Fibroblast of skin of right biceps (primary cell): ENCODE measurements at regions not wholly inside any gene's neighbourhood (a gene's known extent, or its start where the extent isn't known, plus 50 kb on each side); places are given as distances from the start of the nearest gene placed in this dataset.
"Not testable (repeated sequence)": the region's sequence is repeated elsewhere in the genome, so short reads cannot be mapped to it uniquely, and the experiment has no call there.

Source experiments
- DNase-seq: peaks from one replicate; pipeline ENCODE4 v3.0.0-alpha.2; 2013

GRCh38 chr18:27361477-27361876 is 176.4 kb upstream of the CHST9 start:
- DNase-seq, result no peak

- DNase-seq, result no peak
These were observed 170.2 kb upstream of the CHST9 start for GRCh38 chr18:27355308-27355707.

GRCh38 chr18:27353273-27353672 is 168.2 kb upstream of the CHST9 start:
- no peak for DNase-seq

- no peak for DNase-seq
These were observed 164.3 kb upstream of the CHST9 start for GRCh38 chr18:27349284-27349882.

- no peak for DNase-seq
These were observed 146.5 kb upstream of the CHST9 start for GRCh38 chr18:27331606-27332005.

- DNase-seq, result no peak
These were observed 129.9 kb upstream of the CHST9 start for GRCh38 chr18:27314996-27315395.

- no peak for DNase-seq
These were observed 128.6 kb upstream of the CHST9 start for GRCh38 chr18:27313678-27314077.

- DNase-seq, result no peak
These were observed 127.7 kb upstream of the CHST9 start for GRCh38 chr18:27312853-27313252.

GRCh38 chr18:27312153-27312552 is 127.0 kb upstream of the CHST9 start:
- no peak for DNase-seq

- no peak for DNase-seq
These were observed 126.0 kb upstream of the CHST9 start for GRCh38 chr18:27311114-27311513.

- DNase-seq, result no peak
These were observed 116.7 kb upstream of the CHST9 start for GRCh38 chr18:27301615-27302378.

GRCh38 chr18:27298214-27298804 is 113.2 kb upstream of the CHST9 start:
- no peak for DNase-seq

GRCh38 chr18:27285973-27286562 is 101.0 kb upstream of the CHST9 start:
- not testable (repeated sequence) for DNase-seq

GRCh38 chr18:27278131-27278530 is 93.0 kb upstream of the CHST9 start:
- DNase-seq, result no peak

- DNase-seq, result no peak
These were observed 92.4 kb upstream of the CHST9 start for GRCh38 chr18:27277554-27277953.

- no peak for DNase-seq
These were observed 91.8 kb upstream of the CHST9 start for GRCh38 chr18:27276886-27277285.

- no peak for DNase-seq
These were observed 91.4 kb upstream of the CHST9 start for GRCh38 chr18:27276479-27276878.

- no peak for DNase-seq
These were observed 89.8 kb upstream of the CHST9 start for GRCh38 chr18:27274901-27275300.

- no peak for DNase-seq
These were observed 85.4 kb upstream of the CHST9 start for GRCh38 chr18:27270508-27270907.

- DNase-seq, result no peak
These were observed 78.3 kb upstream of the CHST9 start for GRCh38 chr18:27263369-27263768.

GRCh38 chr18:27261769-27262549 is 76.9 kb upstream of the CHST9 start:
- DNase-seq, result no peak

GRCh38 chr18:27253571-27253970 is 68.5 kb upstream of the CHST9 start:
- no peak for DNase-seq

GRCh38 chr18:27250471-27250870 is 65.4 kb upstream of the CHST9 start:
- DNase-seq, result no peak
